Activated T-helper 1 cell treated with Interleukin-2 at 50 U/mL for 16 hours (primary cell): ENCODE measurements at regions not wholly inside any gene's neighbourhood (a gene's known extent, or its start where the extent isn't known, plus 50 kb on each side); places are given as distances from the start of the nearest gene placed in this dataset.

Source experiments
- DNase-seq: peaks from one replicate; pipeline ENCODE4 v3.0.0-alpha.2; 2020; ENCODE audit warnings: low read depth

- DNase-seq, result no peak
These were observed 241.8 kb downstream of the ARRDC4 start for GRCh38 chr15:98202256-98202655.

- DNase-seq, result no peak
These were observed 243.6 kb downstream of the ARRDC4 start for GRCh38 chr15:98203872-98204660.

- no peak for DNase-seq
These were observed 247.4 kb downstream of the ARRDC4 start for GRCh38 chr15:98207928-98208327.

- no peak for DNase-seq
These were observed 253.0 kb downstream of the ARRDC4 start for GRCh38 chr15:98213346-98213979.

DNA sequence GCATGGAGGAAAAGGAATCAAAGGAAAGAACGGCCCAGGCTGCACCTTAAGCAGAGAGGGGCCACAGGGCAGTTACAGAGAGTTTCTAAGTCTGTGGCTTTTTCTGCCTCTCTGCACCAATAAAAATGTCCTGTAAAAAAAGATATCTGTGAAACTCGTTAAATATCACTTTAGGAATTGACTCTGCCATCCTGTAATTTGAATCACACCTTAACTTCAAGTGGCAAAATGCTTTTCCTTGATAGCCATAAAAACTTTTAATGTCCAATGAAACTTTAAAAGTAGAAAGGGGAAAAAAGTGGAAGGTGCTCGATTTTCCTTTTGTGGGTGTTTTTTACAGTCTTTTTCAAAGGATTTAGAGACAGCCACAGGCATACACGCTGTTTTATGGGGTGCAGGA lies 255.7 kb downstream of the ARRDC4 start:
- DNase-seq, result no peak

DNA sequence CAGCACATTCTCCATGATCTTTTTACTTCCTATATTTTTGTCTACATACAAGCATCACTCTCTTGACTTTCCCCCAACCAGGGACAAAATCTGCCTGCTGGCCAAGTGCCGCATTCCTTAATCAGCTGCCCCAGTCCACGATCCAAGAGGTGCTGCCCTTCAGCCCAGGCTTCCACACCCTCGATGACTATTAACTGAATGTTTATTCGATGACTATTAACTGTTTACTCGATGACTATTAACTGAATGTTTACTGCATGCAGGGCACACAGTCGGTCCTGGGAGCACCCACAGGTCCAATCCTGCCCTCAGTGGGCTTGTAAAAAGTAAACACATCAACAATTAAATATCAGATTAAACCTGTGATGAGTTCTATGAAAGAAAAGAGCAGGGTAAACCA lies 256.9 kb downstream of the ARRDC4 start:
- DNase-seq, result no peak

- DNase-seq, result no peak
These were observed 260.6 kb downstream of the ARRDC4 start for GRCh38 chr15:98221144-98221543.

DNA sequence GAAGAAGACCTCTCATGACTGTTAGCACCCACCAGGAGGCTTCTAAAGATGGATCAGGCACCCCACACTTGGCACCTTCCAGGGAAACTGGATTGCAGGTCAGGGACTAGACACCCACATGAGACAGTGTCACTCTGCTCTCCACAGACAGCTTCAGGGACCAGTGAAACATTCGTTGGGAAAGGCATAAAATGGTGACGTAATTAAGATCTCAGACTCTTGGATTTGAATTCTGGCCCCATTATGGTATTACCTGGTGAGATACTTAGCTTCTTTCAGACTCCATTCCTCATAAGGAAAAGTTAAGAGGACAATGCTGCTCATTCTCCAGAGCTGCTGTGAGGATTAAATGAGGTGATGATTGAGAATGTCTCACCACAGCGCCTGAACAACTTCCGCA lies 261.1 kb downstream of the ARRDC4 start:
- no peak for DNase-seq

GRCh38 chr15:98226149-98226548 lies 265.6 kb downstream of the ARRDC4 start:
- DNase-seq, result no peak

DNA sequence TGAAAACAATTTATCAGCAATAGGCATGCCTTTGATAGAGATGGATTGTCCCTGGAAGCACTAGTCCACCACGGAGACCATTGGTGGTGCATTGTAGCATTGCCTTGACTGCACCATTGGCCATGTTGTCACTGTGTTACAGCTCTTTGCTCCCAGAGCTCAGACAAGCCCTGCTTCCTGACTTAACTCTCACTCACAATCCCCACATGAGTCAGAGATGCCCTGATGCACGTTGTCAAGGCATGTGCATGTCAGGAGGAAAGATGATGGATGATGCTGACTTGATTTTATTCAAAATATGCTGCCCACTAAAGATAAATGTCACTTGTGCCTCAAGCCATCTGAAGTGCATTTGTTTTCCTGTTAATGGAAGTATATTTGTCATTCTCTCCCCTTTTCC lies 266.1 kb downstream of the ARRDC4 start:
- no peak for DNase-seq

DNA sequence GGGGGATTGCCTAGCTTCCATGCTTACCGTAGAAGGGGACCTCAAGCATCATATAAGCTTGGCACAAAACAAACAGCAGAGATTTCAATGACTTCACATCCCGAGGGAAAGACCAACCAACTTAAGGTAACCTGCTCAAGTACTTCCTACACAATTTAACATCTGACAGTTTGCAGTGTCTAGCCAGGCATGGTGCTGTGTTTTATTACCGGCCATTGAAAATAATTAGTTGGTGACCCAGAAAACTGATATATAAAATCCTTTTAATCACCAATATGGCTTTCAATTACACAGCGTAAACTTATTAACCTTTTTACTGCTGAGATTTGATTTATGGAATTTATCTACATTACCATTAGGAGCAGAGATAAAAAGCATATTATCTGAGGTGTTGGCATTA lies 268.3 kb downstream of the ARRDC4 start:
- DNase-seq, result no peak

DNA sequence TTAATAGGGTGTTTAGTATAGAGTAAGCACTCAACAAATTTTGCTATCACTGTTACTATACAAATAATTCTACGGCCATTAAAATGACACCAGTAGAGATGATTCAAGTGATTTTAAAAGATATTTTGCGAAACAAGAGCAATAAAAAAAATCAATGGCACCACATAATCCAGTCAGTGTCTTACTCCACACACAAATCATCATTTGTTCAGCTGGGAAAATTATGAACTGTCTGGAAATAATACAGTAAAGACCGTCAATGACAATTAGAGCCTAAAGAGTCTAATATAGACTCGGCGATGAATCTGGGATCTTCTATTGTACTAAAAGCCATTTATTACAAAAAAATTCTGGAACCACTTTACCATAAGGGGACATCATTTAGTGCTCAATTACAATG lies 270.5 kb downstream of the ARRDC4 start:
- DNase-seq, result no peak

DNA sequence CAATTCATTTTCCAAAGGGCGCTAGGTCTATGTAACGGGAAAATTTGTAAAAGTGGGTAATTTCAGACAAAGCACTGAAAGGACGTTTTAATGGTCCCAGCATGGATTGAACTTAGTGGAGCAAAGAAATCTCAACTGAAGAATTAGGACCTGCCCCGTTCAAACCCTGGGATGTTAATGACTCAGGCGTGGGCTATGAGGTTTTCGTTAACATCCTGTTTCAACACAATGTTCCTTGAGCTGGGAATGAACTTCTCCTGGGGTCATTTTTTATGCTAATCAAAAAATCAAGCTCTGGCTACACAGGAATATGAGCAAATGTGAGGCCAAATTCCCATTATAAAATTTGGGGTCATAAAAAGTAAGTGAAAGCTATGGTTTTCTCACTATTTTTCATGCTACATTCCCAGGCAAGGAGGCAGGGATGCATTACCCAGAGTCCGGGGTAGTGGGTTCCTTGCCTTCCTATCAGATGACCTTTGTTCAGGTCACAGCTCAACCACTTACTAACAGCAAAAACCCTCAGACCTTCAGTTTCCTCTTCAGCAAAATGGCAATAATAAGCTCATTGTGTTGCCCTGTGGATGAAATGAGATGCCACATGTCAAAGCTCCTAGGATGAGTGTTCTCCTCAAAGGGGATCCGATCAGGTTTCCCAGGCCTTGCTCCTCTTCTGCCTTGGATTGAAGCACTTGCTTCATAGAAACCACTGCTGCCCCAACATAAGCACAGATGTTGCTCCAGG lies 271.4 kb downstream of the ARRDC4 start:
- DNase-seq, result no peak

- DNase-seq, result no peak
These were observed 272.3 kb downstream of the ARRDC4 start for GRCh38 chr15:98232761-98233160.

- no peak for DNase-seq
These were observed 273.4 kb downstream of the ARRDC4 start for GRCh38 chr15:98233873-98234272.

DNA sequence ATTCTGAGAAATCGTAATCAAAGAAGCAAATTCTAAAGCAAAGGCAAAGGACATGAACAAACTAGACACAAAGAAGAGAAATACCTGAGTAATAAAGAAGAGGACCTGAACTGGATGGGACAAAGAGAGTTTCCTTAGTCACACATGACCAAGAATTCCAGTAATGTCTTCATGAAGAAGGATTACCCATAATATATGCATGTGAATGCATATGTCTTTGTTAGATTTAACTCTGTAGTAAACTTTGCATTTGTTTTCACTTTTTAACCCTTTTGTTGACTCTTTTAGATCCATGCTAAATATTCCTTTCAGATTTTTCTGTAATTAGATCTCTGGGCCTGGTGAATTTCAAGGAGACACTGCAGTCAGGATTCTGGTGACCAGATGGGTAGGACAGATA lies 279.8 kb downstream of the ARRDC4 start:
- DNase-seq, result no peak

DNA sequence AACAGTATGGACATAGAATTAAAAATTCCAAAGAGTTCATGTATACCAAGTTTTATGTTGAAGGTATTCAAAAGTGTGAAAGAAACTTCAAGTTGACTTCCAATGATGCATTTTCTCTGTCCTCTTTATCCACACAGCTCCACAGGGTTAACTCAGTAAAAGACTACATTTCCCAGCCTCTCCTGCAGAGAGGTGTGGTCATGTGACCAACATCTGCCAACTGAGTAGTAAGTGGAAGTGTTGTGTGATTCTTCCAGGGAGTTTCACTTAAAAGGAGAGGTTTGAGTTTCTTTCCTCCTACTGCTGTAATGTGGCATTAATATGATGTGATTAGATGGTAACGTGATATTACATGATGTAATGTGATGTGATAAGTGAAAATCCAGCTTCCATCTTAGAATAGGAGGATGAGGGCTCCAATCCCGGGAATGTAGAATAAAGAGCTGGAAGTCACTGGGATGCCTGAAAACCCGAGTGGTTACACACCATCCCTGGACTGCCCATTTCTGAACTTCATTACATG lies 280.6 kb downstream of the ARRDC4 start:
- DNase-seq, result no peak

DNA sequence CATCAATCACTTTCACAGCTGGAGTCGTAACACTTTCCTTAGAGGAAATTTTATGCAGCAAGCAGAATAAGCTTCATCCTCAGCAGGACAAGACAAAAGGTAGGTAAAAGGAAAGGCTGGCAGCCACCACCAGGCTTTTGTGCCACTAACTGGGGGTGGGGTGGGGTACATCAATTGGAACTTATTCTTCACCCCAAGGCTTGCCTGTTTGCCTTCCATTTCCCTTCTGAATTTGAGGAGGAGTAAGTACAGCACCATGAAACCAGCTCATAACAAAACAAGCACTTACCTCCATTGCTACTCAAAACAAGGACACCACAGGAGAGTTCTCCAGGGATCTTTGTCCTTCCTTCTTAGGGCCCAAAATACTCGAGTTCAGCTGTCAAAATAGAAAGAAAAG lies 296.8 kb downstream of the ARRDC4 start:
- no peak for DNase-seq

- no peak for DNase-seq
These were observed 303.3 kb downstream of the ARRDC4 start for GRCh38 chr15:98263787-98264186.

GRCh38 chr15:98266295-98266694 lies 305.8 kb downstream of the ARRDC4 start:
- no peak for DNase-seq

DNA sequence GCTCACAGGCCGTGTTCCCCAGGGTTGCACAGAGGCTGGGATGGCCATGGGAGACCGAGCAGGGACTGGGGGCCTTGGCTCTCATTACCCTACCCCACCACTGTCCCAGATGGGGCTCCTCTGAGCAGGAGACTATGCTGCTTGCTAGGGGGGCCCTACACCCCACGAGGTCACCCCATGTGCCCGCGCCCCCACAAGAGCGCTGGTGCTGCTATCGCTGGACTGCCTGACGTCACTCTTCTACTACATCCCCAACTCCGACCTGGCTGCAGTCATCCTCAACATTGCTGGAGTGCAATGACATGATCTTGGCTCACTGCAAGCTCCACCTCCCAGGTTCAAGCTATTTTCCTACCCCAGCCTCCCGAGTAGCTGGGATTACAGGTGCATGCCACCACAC lies 307.7 kb downstream of the ARRDC4 start:
- DNase-seq, result no peak

GRCh38 chr15:98272625-98273024 lies 312.1 kb downstream of the ARRDC4 start:
- DNase-seq, result no peak

- DNase-seq, result no peak
These were observed 315.5 kb downstream of the ARRDC4 start for GRCh38 chr15:98276018-98276417.
